Loucy (cell line): ENCODE measurements at regions not wholly inside any gene's neighbourhood (a gene's known extent, or its start where the extent isn't known, plus 50 kb on each side); places are given as distances from the start of the nearest gene placed in this dataset.

Source experiments
- H2AFZ ChIP-seq: fragments of 200-600 bp; sonication (generic); 2 replicates; pipeline ENCODE4 v1.6.0; 2016; ENCODE audit warnings: antibody characterized with exemption, mild to moderate bottlenecking, low read length, moderate library complexity
- H3F3A ChIP-seq: fragments of 200-600 bp; 2 replicates; pipeline ENCODE4 v1.6.0; 2016; ENCODE audit warnings: antibody characterized with exemption, low read depth, mild to moderate bottlenecking
- H3K27me3 ChIP-seq: fragments of 200-600 bp; sonication (generic); 2 replicates; pipeline ENCODE4 v1.6.1; 2014; ENCODE audit warnings: low read length, mild to moderate bottlenecking; ENCODE audit not compliant: insufficient read depth, poor library complexity, severe bottlenecking
- H3K36me3 ChIP-seq: fragments of 200-600 bp; sonication (generic); 2 replicates; pipeline ENCODE4 v1.6.1; 2016; ENCODE audit warnings: low read length; ENCODE audit not compliant: insufficient read depth
- H3K4me1 ChIP-seq: fragments of 200-600 bp; sonication (generic); 2 replicates; pipeline ENCODE4 v1.5.1; 2014; ENCODE audit warnings: low read length, mild to moderate bottlenecking; ENCODE audit not compliant: insufficient read depth, poor library complexity, severe bottlenecking
- H3K4me2 ChIP-seq: fragments of 200-600 bp; sonication (generic); 2 replicates; pipeline ENCODE4 v1.6.0; 2014; ENCODE audit warnings: antibody characterized with exemption, low read length, low read depth, mild to moderate bottlenecking; ENCODE audit not compliant: poor library complexity, severe bottlenecking
- H3K4me3 ChIP-seq: fragments of 200-600 bp; sonication (generic); 2 replicates; pipeline ENCODE4 v1.5.1; 2014; ENCODE audit warnings: low read length, mild to moderate bottlenecking, mixed read lengths; ENCODE audit not compliant: poor library complexity, severe bottlenecking
- H3K79me2 ChIP-seq: fragments of 200-600 bp; sonication (generic); 2 replicates; pipeline ENCODE4 v1.6.1; 2014; ENCODE audit warnings: low read length; ENCODE audit not compliant: insufficient read depth
- H3K9ac ChIP-seq: fragments of 200-600 bp; sonication (generic); 2 replicates; pipeline ENCODE4 v1.6.0; 2014; ENCODE audit warnings: mild to moderate bottlenecking, low read depth, low read length, moderate library complexity; ENCODE audit not compliant: poor library complexity, severe bottlenecking
- H3K9me2 ChIP-seq: fragments of 200-600 bp; sonication (generic); replicated peaks from 2 replicates; pipeline ENCODE4 v1.6.1; 2016; ENCODE audit warnings: low read depth, low read length, mixed read lengths
- H3K9me3 ChIP-seq: fragments of 200-600 bp; sonication (generic); 2 replicates; pipeline ENCODE4 v1.6.1; 2014; ENCODE audit warnings: mild to moderate bottlenecking, antibody characterized with exemption, low read length, low read depth; ENCODE audit not compliant: insufficient read depth
- H4K20me1 ChIP-seq: fragments of 200-600 bp; sonication (generic); 2 replicates; pipeline ENCODE4 v1.6.0; 2014; ENCODE audit warnings: antibody characterized with exemption, low read length, mild to moderate bottlenecking; ENCODE audit not compliant: insufficient read depth, poor library complexity, severe bottlenecking
- CTCF ChIP-seq: fragments of 200-600 bp; sonication (generic); conservative IDR thresholded peaks from 2 replicates; pipeline ENCODE4 v1.5.1; 2014; ENCODE audit warnings: mild to moderate bottlenecking, antibody characterized with exemption, low read length
- EZH2phosphoT487 ChIP-seq: fragments of 200-600 bp; IDR thresholded peaks from 2 replicates; pipeline ENCODE4 v1.6.1; 2018; ENCODE audit warnings: antibody characterized with exemption, mild to moderate bottlenecking, moderate library complexity, borderline replicate concordance

DNA sequence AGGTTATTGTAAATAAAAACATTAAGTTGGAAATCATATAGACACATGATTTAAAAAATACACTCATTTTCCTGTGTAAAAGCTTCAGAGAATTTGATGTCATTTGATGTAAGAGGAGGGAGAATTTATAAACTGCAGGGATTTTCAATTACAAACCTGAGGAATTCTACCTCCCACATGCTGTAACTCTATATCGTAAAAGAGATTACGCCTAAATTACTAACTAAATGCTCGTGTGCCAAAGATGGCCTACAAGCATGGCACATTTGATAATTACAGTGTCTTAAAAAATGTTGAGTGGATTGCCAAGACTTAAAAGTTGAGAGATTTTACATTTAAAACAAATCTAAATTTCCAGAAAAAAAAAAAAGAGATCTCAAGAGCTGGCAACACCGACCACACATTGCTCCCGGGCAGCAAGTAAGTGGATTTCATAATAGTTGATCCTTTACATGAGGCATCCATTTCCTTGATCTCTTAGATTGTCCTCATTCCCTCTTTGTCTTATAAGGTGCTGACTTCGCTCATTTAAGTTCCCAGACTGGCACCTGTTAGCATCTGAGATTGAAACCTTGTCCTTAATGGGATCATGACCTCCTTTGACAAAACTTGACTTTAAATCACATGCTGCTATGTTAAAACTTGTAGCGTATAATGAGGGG lies 840.3 kb upstream of the ZEB2 start:
- TF ChIP-seq EZH2phosphoT487 (no peak), CTCF (no peak)
- Histone ChIP-seq H3K9ac (no peak overlapping the region), H3K9me3 (no peaks in the 10 kb centered on the region), H3K27me3 (no peaks in the 10 kb centered on the region), H3K79me2 (no peaks in the 10 kb centered on the region), H2AFZ (no peak overlapping the region), H3F3A (no peaks in the 10 kb centered on the region), H3K36me3 (no peaks in the 10 kb centered on the region), H3K4me3 (no peak overlapping the region), H3K4me1 (no peaks in the 10 kb centered on the region), H3K9me2 (no peaks in the 10 kb centered on the region), H4K20me1 (no peaks in the 10 kb centered on the region), H3K4me2 (no peak overlapping the region)

DNA sequence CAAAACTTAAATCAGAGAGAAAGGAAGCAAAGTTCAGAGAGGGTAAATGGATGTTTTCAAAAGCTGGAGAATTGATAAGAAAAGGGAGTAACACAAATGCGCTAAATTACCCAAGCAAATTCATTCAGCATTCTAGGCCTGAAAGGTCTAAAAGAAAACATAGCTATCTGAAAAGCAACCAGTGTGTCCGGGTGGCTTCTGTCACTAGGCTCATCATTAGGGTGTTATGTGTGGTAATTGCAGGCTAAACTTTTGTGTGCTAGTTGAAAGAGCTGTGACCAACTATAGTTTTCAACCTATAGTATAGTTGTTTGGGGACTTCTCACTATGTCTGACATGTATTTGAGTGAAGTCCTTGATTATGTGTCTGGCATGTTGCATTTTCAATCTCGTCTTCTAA lies 839.6 kb upstream of the ZEB2 start:
- Histone ChIP-seq H3K4me2 (no peak overlapping the region), H3F3A (no peaks in the 10 kb centered on the region), H2AFZ (no peak overlapping the region), H3K9me2 (no peaks in the 10 kb centered on the region), H3K27me3 (no peaks in the 10 kb centered on the region), H3K9me3 (no peaks in the 10 kb centered on the region), H3K36me3 (no peaks in the 10 kb centered on the region), H3K4me1 (no peaks in the 10 kb centered on the region), H4K20me1 (no peaks in the 10 kb centered on the region), H3K4me3 (no peak overlapping the region), H3K79me2 (no peaks in the 10 kb centered on the region), H3K9ac (no peak overlapping the region)
- TF ChIP-seq EZH2phosphoT487: no peak
- TF ChIP-seq CTCF: no peak

- H3K27me3 ChIP-seq: no peaks in the 10 kb centered on the region
- H3K9me3 ChIP-seq: no peaks in the 10 kb centered on the region
- H4K20me1 ChIP-seq: no peaks in the 10 kb centered on the region
- no peak overlapping the region for H3K4me2 ChIP-seq
- H3K79me2 ChIP-seq: no peaks in the 10 kb centered on the region
- H3K4me3 ChIP-seq: no peak overlapping the region
- H3K9ac ChIP-seq: no peak overlapping the region
- H3K9me2 ChIP-seq: no peaks in the 10 kb centered on the region
- TF ChIP-seq EZH2phosphoT487 (no peak), CTCF (no peak)
- no peaks in the 10 kb centered on the region for H3K4me1 ChIP-seq
- no peaks in the 10 kb centered on the region for H3F3A ChIP-seq
- H3K36me3 ChIP-seq: no peaks in the 10 kb centered on the region
- H2AFZ ChIP-seq: no peak overlapping the region
These were observed 836.1 kb upstream of the ZEB2 start for GRCh38 chr2:145356056-145356455.
